SU-DHL-6 (cell line): ENCODE measurements at regions not wholly inside any gene's neighbourhood (a gene's known extent, or its start where the extent isn't known, plus 50 kb on each side); places are given as distances from the start of the nearest gene placed in this dataset.

Experiments
- H2AFZ ChIP-seq: fragments of 200-600 bp; sonication (generic); 2 replicates; pipeline ENCODE4 v1.6.1; 2014; ENCODE audit warnings: low read depth, mild to moderate bottlenecking, moderate library complexity, mixed read lengths, antibody characterized with exemption, low read length; ENCODE audit not compliant: severe bottlenecking
- H3F3A ChIP-seq: fragments of 200-600 bp; shearing (Covaris generic); 2 replicates; pipeline ENCODE4 v1.6.0; 2016; ENCODE audit warnings: antibody characterized with exemption, mild to moderate bottlenecking; ENCODE audit not compliant: insufficient read depth
- H3K27ac ChIP-seq: fragments of 200-600 bp; sonication (generic); 2 replicates; pipeline ENCODE4 v1.5.1; 2016; ENCODE audit warnings: low read depth, mild to moderate bottlenecking, low read length, moderate library complexity, mixed read lengths
- H3K27me3 ChIP-seq: fragments of 200-600 bp; sonication (generic), shearing (Covaris generic); 2 replicates; pipeline ENCODE4 v1.6.0; 2014; ENCODE audit warnings: mild to moderate bottlenecking, low read length
- H3K36me3 ChIP-seq: fragments of 200-600 bp; sonication (generic); 2 replicates; pipeline ENCODE4 v1.6.1; 2014; ENCODE audit warnings: mild to moderate bottlenecking, low read length, mixed read lengths
- H3K4me2 ChIP-seq: fragments of 300-600, 200-600 bp; shearing (Covaris generic), sonication (generic); 2 replicates; pipeline ENCODE4 v1.6.0; 2014; ENCODE audit warnings: low read length, low read depth, mild to moderate bottlenecking; ENCODE audit not compliant: poor library complexity, severe bottlenecking
- H3K4me3 ChIP-seq: fragments of 200-600 bp; sonication (generic); 2 replicates; pipeline ENCODE4 v1.5.1; 2014; ENCODE audit warnings: antibody characterized with exemption, low read length, mild to moderate bottlenecking, mixed read lengths; ENCODE audit not compliant: insufficient read depth, poor library complexity, severe bottlenecking
- H3K79me2 ChIP-seq: fragments of 200-600 bp; sonication (generic); 2 replicates; pipeline ENCODE4 v1.6.1; 2014; ENCODE audit warnings: mild to moderate bottlenecking, low read length, moderate library complexity; ENCODE audit not compliant: insufficient read depth
- H3K9ac ChIP-seq: fragments of 200-600 bp; sonication (generic); 2 replicates; pipeline ENCODE4 v1.7.0; 2014; ENCODE audit warnings: mild to moderate bottlenecking, low read length
- H3K9me2 ChIP-seq: fragments of 200-600 bp; sonication (generic); replicated peaks from 2 replicates; pipeline ENCODE4 v1.6.1; 2014; ENCODE audit warnings: low read length; ENCODE audit not compliant: insufficient read depth
- H3K9me3 ChIP-seq: fragments of 200-600 bp; sonication (generic); 2 replicates; pipeline ENCODE4 v1.6.1; 2014; ENCODE audit warnings: low read length, mixed read lengths; ENCODE audit not compliant: insufficient read depth
- H4K20me1 ChIP-seq: fragments of 200-600 bp; sonication (generic); 2 replicates; pipeline ENCODE4 v1.6.1; 2014; ENCODE audit warnings: low read depth, mild to moderate bottlenecking, antibody characterized with exemption, low read length, moderate library complexity, mixed read lengths
- EZH2phosphoT487 ChIP-seq: fragments of 200-600 bp; sonication (generic), shearing (Covaris generic); conservative IDR thresholded peaks from 2 replicates; pipeline ENCODE4 v1.6.1; 2018; ENCODE audit warnings: mild to moderate bottlenecking, antibody characterized with exemption, low read length, moderate library complexity, mixed read lengths
- TF ChIP-seq, protein P1 (sequence below): fragments of 200-600 bp; sonication (generic); IDR thresholded peaks from one replicate; pipeline ENCODE4 v1.5.1; 2017; ENCODE audit warnings: antibody characterized with exemption, mild to moderate bottlenecking, low read length, moderate library complexity; ENCODE audit not compliant: insufficient read depth, poor library complexity, severe bottlenecking

DNA sequence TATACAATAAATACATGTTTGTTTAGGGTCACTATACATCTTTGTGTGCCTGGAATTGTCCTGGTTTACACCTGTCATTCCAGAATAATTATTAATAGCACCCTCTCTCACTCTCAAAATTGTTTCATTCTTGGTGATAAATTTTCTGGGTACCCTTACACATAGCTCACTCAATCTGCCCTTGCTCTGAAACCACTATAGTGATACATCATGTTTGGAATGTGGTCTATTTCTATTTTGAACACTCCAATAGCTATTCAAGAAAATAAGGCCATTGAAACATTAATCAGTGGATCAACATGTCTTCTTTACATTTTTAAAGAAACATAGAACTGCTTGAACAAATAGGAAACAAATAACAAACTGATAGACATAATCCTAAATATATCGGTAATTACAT, 158.7 kb downstream of the ARRDC3 start:
- H3K27ac ChIP-seq: no peak overlapping the region
- H3K9me2 ChIP-seq: no peaks in the 10 kb centered on the region
- no peaks in the 10 kb centered on the region for H3K9me3 ChIP-seq
- H3K9ac ChIP-seq: no peak overlapping the region
- H3K4me2 ChIP-seq: no peak overlapping the region
- H3K79me2 ChIP-seq: no peaks in the 10 kb centered on the region
- H3K27me3 ChIP-seq: no peaks in the 10 kb centered on the region
- no peak for TF ChIP-seq EZH2phosphoT487
- TF ChIP-seq, protein P1, sequence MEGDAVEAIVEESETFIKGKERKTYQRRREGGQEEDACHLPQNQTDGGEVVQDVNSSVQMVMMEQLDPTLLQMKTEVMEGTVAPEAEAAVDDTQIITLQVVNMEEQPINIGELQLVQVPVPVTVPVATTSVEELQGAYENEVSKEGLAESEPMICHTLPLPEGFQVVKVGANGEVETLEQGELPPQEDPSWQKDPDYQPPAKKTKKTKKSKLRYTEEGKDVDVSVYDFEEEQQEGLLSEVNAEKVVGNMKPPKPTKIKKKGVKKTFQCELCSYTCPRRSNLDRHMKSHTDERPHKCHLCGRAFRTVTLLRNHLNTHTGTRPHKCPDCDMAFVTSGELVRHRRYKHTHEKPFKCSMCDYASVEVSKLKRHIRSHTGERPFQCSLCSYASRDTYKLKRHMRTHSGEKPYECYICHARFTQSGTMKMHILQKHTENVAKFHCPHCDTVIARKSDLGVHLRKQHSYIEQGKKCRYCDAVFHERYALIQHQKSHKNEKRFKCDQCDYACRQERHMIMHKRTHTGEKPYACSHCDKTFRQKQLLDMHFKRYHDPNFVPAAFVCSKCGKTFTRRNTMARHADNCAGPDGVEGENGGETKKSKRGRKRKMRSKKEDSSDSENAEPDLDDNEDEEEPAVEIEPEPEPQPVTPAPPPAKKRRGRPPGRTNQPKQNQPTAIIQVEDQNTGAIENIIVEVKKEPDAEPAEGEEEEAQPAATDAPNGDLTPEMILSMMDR: no peak
- no peaks in the 10 kb centered on the region for H3K36me3 ChIP-seq
- H4K20me1 ChIP-seq: no peaks in the 10 kb centered on the region
- H3F3A ChIP-seq: no peaks in the 10 kb centered on the region
- no peak overlapping the region for H3K4me3 ChIP-seq
- H2AFZ ChIP-seq: no peak overlapping the region

DNA sequence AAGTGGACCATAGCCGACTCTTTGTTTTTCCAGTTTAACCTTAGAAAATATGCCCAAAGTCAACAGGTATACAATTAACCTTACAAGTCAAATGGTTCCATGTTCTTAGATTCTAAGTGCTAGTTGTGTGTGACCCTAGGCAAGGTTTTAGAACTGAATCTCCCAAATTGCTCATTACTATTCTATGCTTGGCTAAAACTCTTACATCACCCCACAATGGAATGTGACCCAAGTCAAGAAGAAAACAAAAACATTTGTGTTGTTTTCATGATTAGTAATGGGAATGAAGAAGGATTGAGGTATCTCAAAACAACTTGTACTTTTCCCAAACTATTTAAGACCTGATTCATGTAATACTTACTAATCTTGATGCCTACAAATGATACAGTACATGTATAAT, 159.2 kb downstream of the ARRDC3 start:
- Histone ChIP-seq H3K9me2 (no peaks in the 10 kb centered on the region), H2AFZ (no peak overlapping the region), H3K4me3 (no peak overlapping the region), H3K9ac (no peak overlapping the region), H3K27ac (no peak overlapping the region), H3K36me3 (no peaks in the 10 kb centered on the region), H3K79me2 (no peaks in the 10 kb centered on the region), H3F3A (no peaks in the 10 kb centered on the region), H3K4me2 (no peak overlapping the region), H3K9me3 (no peaks in the 10 kb centered on the region), H3K27me3 (no peaks in the 10 kb centered on the region), H4K20me1 (no peaks in the 10 kb centered on the region)
- TF ChIP-seq EZH2phosphoT487: no peak
- TF ChIP-seq, protein P1: no peak

DNA sequence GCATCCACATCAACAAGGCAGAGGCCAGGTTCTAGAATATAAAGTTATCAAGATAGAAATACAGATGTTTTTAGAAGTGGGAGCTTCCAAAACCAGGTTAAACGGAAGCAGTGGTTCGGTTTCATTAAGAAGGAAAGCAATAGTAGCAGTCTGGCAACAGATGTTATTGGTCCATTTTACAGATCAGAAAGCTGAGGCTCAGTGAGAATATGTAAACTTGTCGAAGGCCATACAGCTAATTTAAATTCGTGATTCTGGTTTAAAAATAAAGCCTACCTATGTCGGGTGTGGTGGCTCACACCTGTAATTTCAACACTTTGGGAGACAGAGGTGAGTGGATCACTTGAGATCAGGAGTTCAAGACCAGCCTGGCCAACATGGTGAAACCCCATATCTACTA, 160.6 kb downstream of the ARRDC3 start:
- H3K9ac ChIP-seq: no peak overlapping the region
- TF ChIP-seq, protein P1: no peak
- no peak for TF ChIP-seq EZH2phosphoT487
- no peaks in the 10 kb centered on the region for H3K9me2 ChIP-seq

More for the DNA sequence above, 160.6 kb downstream of the ARRDC3 start:
- Histone ChIP-seq H3K27ac (no peak overlapping the region), H3K4me3 (no peak overlapping the region), H3K36me3 (no peaks in the 10 kb centered on the region), H3K9me3 (no peaks in the 10 kb centered on the region), H2AFZ (no peak overlapping the region), H3K27me3 (no peaks in the 10 kb centered on the region), H3K79me2 (no peaks in the 10 kb centered on the region), H4K20me1 (no peaks in the 10 kb centered on the region), H3F3A (no peaks in the 10 kb centered on the region), H3K4me2 (no peak overlapping the region)
